Gastroesophageal sphincter (tissue), 3 donors: ENCODE measurements at regions not wholly inside any gene's neighbourhood (a gene's known extent, or its start where the extent isn't known, plus 50 kb on each side); places are given as distances from the start of the nearest gene placed in this dataset.

Source experiments
- POLR2A ChIP-seq, 2 donors: fragments of 450-650 bp; IDR thresholded peaks; one replicate each; pipeline ENCODE4 v1.6.1; 2017; ENCODE audit warnings: antibody characterized with exemption in 2 of 2, mild to moderate bottlenecking in 2 of 2, moderate library complexity in 1 of 2
- POLR2AphosphoS5 ChIP-seq: sonication (generic); formaldehyde crosslinking; IDR thresholded peaks from one replicate; pipeline ENCODE4 v1.6.1; 2017; ENCODE audit warnings: antibody characterized with exemption
- TF ChIP-seq, protein P1 (sequence below), 4 experiments: fragments of 200-600 bp in 2 of 4; fragments of 450-650 bp in 2 of 4; sonication (generic) in 1 of 4; IDR thresholded peaks; one replicate each; pipeline ENCODE4 v1.5.1; 2017 to 2019; ENCODE audit warnings: antibody characterized with exemption in 4 of 4, mild to moderate bottlenecking in 2 of 4, moderate library complexity in 2 of 4

DNA sequence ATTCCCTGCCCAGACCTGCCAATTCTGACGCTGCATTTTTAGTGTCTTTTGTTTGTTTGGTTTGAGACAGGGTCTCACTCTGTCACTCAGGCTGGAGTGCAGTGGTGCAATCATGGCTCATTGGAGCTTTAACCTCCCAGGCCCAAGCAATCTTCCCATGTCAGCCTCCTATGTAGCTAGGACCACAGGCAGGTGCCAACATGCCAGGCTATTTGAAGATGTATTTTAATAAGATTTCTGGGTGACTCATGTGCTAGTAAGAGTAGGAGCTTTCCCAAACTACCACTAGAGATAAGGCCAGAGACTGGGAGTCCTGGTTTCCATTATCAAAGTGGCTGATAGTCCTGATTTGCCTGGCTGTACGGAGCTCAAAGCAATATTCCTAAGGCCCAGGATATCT lies 693.3 kb downstream of the MED13L start:
- TF ChIP-seq POLR2AphosphoS5, result no peak
- TF ChIP-seq, protein P1, sequence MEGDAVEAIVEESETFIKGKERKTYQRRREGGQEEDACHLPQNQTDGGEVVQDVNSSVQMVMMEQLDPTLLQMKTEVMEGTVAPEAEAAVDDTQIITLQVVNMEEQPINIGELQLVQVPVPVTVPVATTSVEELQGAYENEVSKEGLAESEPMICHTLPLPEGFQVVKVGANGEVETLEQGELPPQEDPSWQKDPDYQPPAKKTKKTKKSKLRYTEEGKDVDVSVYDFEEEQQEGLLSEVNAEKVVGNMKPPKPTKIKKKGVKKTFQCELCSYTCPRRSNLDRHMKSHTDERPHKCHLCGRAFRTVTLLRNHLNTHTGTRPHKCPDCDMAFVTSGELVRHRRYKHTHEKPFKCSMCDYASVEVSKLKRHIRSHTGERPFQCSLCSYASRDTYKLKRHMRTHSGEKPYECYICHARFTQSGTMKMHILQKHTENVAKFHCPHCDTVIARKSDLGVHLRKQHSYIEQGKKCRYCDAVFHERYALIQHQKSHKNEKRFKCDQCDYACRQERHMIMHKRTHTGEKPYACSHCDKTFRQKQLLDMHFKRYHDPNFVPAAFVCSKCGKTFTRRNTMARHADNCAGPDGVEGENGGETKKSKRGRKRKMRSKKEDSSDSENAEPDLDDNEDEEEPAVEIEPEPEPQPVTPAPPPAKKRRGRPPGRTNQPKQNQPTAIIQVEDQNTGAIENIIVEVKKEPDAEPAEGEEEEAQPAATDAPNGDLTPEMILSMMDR (IDR thresholded peaks at IDR 0.05), result no peak
- no peak for TF ChIP-seq POLR2A (IDR thresholded peaks at IDR 0.05)
